IPS-NIHi11 (cell line): ENCODE measurements at regions not wholly inside any gene's neighbourhood (a gene's known extent, or its start where the extent isn't known, plus 50 kb on each side); places are given as distances from the start of the nearest gene placed in this dataset.

Experiments
- DNase-seq: peaks from one replicate; pipeline ENCODE4 v3.0.0; 2012; ENCODE audit warnings: mixed read lengths, low spot score

GRCh38 chr20:17128206-17128605, 98.6 kb upstream of the PCSK2 start:
- no peak for DNase-seq

- no peak for DNase-seq
These were observed 97.8 kb upstream of the PCSK2 start for GRCh38 chr20:17129089-17129488.

GRCh38 chr20:17137692-17138091, 89.1 kb upstream of the PCSK2 start:
- no peak for DNase-seq

- no peak for DNase-seq
These were observed 88.6 kb upstream of the PCSK2 start for GRCh38 chr20:17138237-17138636.

- no peak for DNase-seq
These were observed 85.9 kb upstream of the PCSK2 start for GRCh38 chr20:17140894-17141293.

- no peak for DNase-seq
These were observed 85.3 kb upstream of the PCSK2 start for GRCh38 chr20:17141568-17141967.

GRCh38 chr20:17142666-17143065, 84.2 kb upstream of the PCSK2 start:
- no peak for DNase-seq

- no peak for DNase-seq
These were observed 76.0 kb upstream of the PCSK2 start for GRCh38 chr20:17150858-17151257.

GRCh38 chr20:17155401-17155800, 71.4 kb upstream of the PCSK2 start:
- DNase-seq: no peak

GRCh38 chr20:17158701-17159100, 68.1 kb upstream of the PCSK2 start:
- no peak for DNase-seq

GRCh38 chr20:17161673-17162481, 65.0 kb upstream of the PCSK2 start:
- no peak for DNase-seq

GRCh38 chr20:17168026-17168612, 58.7 kb upstream of the PCSK2 start:
- DNase-seq: no peak

GRCh38 chr20:17169585-17170136, 57.2 kb upstream of the PCSK2 start:
- no peak for DNase-seq

- no peak for DNase-seq
These were observed 55.0 kb upstream of the PCSK2 start for GRCh38 chr20:17171746-17172280.

GRCh38 chr20:17172836-17173516, 53.9 kb upstream of the PCSK2 start:
- no peak for DNase-seq
